Astrocyte (in vitro differentiated cells and primary cell): ENCODE measurements at regions not wholly inside any gene's neighbourhood (a gene's known extent, or its start where the extent isn't known, plus 50 kb on each side); places are given as distances from the start of the nearest gene placed in this dataset.
"Not testable (repeated sequence)": the region's sequence is repeated elsewhere in the genome, so short reads cannot be mapped to it uniquely, and the experiment has no call there.

ENCODE experiments used
- DNase-seq: peaks from one replicate; pipeline ENCODE4 v3.0.0-alpha.2; 2010; ENCODE audit warnings: low read depth
- FAIRE-seq: peaks from 2 replicates; lab custom pipeline; 2011; peaks lifted over from hg19 to GRCh38; lab: Jason Lieb, UNC
- H2AFZ ChIP-seq: 2 replicates; pipeline ENCODE4 v1.6.0; 2012; ENCODE audit warnings: low read depth, low read length, inconsistent platforms
- H3K27ac ChIP-seq: 2 replicates; pipeline ENCODE4 v1.5.1; 2011; ENCODE audit warnings: low read depth, low read length, inconsistent platforms
- H3K27me3 ChIP-seq: 2 replicates; pipeline ENCODE4 v1.6.0; 2011; ENCODE audit warnings: low read length, inconsistent platforms; ENCODE audit not compliant: insufficient read depth
- H3K36me3 ChIP-seq: 2 replicates; pipeline ENCODE4 v1.5.1; 2011; ENCODE audit warnings: low read length, inconsistent platforms; ENCODE audit not compliant: insufficient read depth
- H3K4me1 ChIP-seq: 2 replicates; pipeline ENCODE4 v1.5.1; 2011; ENCODE audit warnings: low read length, inconsistent platforms; ENCODE audit not compliant: insufficient read depth
- H3K4me2 ChIP-seq: 2 replicates; pipeline ENCODE4 v1.6.0; 2012; ENCODE audit warnings: low read length, inconsistent platforms
- H3K4me3 ChIP-seq: 2 replicates; pipeline ENCODE4 v1.5.1; 2011; ENCODE audit warnings: low read depth, mild to moderate bottlenecking, low read length, inconsistent platforms; ENCODE audit not compliant: insufficient read depth
- H3K79me2 ChIP-seq: 2 replicates; pipeline ENCODE4 v1.6.0; 2012; ENCODE audit warnings: mild to moderate bottlenecking, low read length, inconsistent platforms; ENCODE audit not compliant: insufficient read depth
- H3K9ac ChIP-seq: 2 replicates; pipeline ENCODE4 v1.6.0; 2012; ENCODE audit warnings: mild to moderate bottlenecking, low read length, inconsistent platforms
- H3K9me3 ChIP-seq: 2 replicates; pipeline ENCODE4 v1.5.1; 2012; ENCODE audit warnings: low read depth, mild to moderate bottlenecking, low read length, inconsistent platforms; ENCODE audit not compliant: insufficient read depth
- H4K20me1 ChIP-seq: 2 replicates; pipeline ENCODE4 v1.6.0; 2012; ENCODE audit warnings: low read length, inconsistent platforms; ENCODE audit not compliant: insufficient read depth
- H3K27ac Mint-ChIP-seq: one replicate; pipeline ENCODE4 v1.8.0; 2021; ENCODE audit warnings: mild to moderate bottlenecking, mixed read lengths; ENCODE audit not compliant: unreplicated experiment
- H3K27me3 Mint-ChIP-seq: one replicate; pipeline ENCODE4 v1.8.0; 2021; ENCODE audit warnings: low read depth, mixed read lengths; ENCODE audit not compliant: unreplicated experiment
- H3K36me3 Mint-ChIP-seq: one replicate; pipeline ENCODE4 v1.8.0; 2021; ENCODE audit warnings: low read depth, mixed read lengths; ENCODE audit not compliant: unreplicated experiment
- H3K4me1 Mint-ChIP-seq: one replicate; pipeline ENCODE4 v1.8.0; 2021; ENCODE audit warnings: low read depth, mixed read lengths; ENCODE audit not compliant: unreplicated experiment
- H3K4me3 Mint-ChIP-seq: one replicate; pipeline ENCODE4 v1.8.0; 2021; ENCODE audit warnings: mild to moderate bottlenecking, moderate library complexity, mixed read lengths; ENCODE audit not compliant: unreplicated experiment
- H3K9me3 Mint-ChIP-seq: one replicate; pipeline ENCODE4 v1.8.0; 2021; ENCODE audit warnings: mild to moderate bottlenecking, mixed read lengths; ENCODE audit not compliant: unreplicated experiment
- EZH2 ChIP-seq: IDR thresholded peaks from 2 replicates; pipeline ENCODE4 v1.6.1; 2012; ENCODE audit warnings: mild to moderate bottlenecking, low read length, inconsistent platforms; ENCODE audit not compliant: insufficient read depth
- TF ChIP-seq, protein P1 (sequence below): IDR thresholded peaks from 2 replicates; pipeline ENCODE4 v1.5.1; 2011; ENCODE audit warnings: low read depth, mild to moderate bottlenecking, inconsistent platforms, low read length, moderate library complexity; ENCODE audit not compliant: insufficient read depth

DNA sequence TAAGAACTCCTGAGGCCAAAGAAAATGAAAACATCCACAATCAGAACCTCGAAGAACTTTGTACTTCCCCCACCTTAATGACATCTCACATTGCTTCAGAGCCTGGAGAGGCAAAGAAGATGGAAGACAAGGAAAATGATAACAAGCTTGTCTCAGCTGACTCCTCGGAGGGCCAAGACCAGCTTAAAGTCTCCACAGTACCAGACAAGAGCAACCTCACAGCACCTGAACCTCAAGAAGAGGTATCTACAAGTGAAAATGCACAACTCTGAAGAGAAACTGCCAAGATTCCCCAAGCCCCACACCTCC is 97.5 kb downstream of the HNRNPD start:
- no peaks in the 10 kb centered on the region for H3K27me3 ChIP-seq
- H3K4me2 ChIP-seq = no peak overlapping the region
- no peaks in the 10 kb centered on the region for H3K9me3 ChIP-seq
- H3K79me2 ChIP-seq = no peaks in the 10 kb centered on the region
- no peak overlapping the region for H3K27ac Mint-ChIP-seq
- TF ChIP-seq, protein P1, sequence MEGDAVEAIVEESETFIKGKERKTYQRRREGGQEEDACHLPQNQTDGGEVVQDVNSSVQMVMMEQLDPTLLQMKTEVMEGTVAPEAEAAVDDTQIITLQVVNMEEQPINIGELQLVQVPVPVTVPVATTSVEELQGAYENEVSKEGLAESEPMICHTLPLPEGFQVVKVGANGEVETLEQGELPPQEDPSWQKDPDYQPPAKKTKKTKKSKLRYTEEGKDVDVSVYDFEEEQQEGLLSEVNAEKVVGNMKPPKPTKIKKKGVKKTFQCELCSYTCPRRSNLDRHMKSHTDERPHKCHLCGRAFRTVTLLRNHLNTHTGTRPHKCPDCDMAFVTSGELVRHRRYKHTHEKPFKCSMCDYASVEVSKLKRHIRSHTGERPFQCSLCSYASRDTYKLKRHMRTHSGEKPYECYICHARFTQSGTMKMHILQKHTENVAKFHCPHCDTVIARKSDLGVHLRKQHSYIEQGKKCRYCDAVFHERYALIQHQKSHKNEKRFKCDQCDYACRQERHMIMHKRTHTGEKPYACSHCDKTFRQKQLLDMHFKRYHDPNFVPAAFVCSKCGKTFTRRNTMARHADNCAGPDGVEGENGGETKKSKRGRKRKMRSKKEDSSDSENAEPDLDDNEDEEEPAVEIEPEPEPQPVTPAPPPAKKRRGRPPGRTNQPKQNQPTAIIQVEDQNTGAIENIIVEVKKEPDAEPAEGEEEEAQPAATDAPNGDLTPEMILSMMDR = no peak
- no peak for TF ChIP-seq EZH2
- H2AFZ ChIP-seq = no peak overlapping the region
- no peak overlapping the region for H3K27ac ChIP-seq
- H3K4me3 ChIP-seq = no peak overlapping the region
- H3K4me1 ChIP-seq = no peaks in the 10 kb centered on the region
- FAIRE-seq = no peak
- no peaks in the 10 kb centered on the region for H4K20me1 ChIP-seq
- no peak for DNase-seq
- no peak overlapping the region for H3K9ac ChIP-seq
- H3K27me3 Mint-ChIP-seq = peaks cover 23% of the 10 kb centered on the region
- no peaks in the 10 kb centered on the region for H3K4me1 Mint-ChIP-seq
- H3K36me3 ChIP-seq = no peaks in the 10 kb centered on the region
- no peak overlapping the region for H3K4me3 Mint-ChIP-seq
- no peaks in the 10 kb centered on the region for H3K36me3 Mint-ChIP-seq
- peaks cover 2% of the 10 kb centered on the region for H3K9me3 Mint-ChIP-seq

DNA sequence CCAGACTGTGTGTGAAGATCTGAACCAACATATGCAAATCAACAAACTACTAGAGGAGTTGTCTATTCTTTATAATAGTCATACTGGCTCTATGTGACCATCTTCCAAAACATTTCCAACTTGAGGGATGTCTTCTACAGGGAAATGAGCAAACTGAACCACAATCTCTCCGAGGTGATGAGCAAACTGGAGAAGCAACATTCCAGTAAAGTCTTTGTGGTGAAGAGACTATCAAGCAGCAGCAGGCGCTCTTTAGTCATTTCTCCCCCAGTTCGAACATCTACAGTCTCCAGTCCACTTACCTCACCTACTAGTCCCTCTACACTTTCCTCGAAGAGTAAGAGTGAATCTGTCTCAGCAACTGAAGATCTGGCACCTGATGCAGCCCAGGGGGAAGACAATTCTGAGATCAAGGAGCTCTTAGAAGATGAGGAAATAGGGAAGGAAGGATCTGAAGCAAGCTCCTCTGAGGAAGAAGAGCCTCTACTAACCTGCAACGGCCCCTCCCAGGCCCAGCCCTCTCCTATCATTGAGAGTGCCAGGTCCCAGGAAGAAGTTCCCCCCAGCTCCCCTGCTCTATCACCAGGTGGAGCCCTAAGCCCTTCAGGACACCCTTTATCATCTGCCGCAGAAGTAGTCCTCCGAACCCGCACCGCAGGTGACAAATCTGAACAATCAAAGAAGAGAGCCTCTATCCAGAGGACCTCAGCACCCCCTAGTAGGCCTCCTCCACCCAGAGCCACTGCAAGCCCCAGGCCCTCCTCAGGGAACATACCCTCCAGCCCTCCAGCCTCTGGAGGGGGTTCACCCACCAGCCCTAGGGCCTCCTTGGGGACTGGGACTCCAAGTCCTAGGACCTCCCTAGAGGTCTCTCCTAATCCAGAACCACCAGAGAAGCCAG is 98.1 kb downstream of the HNRNPD start:
- Mint-ChIP-seq H3K27me3 (peaks cover 23% of the 10 kb centered on the region), H3K27ac (no peak overlapping the region)

DNA sequence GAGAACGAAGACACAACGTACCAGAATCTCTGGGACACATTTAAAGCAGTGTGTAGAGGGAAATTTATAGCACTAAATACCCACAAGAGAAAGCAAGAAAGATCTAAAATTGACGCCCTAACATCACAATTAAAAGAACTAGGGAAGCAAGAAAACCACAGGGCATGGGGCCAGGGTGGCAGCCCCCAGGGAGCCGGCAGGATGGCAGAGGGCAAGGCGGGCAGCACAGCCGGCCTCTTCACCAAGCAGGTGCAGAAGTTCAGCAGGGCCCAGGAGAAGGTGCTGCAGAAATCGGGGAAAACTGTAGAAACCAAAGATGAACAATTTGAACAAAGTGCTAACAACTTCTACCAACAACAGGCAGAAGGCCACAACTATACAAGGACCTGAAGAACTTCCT is 99.1 kb downstream of the HNRNPD start:
- H3K27me3 Mint-ChIP-seq = peaks cover 23% of the 10 kb centered on the region
- DNase-seq = not testable (repeated sequence)

More for the DNA sequence above, 98.1 kb downstream of the HNRNPD start:
- Histone ChIP-seq H3K36me3 (no peaks in the 10 kb centered on the region), H3K79me2 (no peaks in the 10 kb centered on the region), H3K27ac (no peak overlapping the region), H4K20me1 (no peaks in the 10 kb centered on the region), H3K9me3 (no peaks in the 10 kb centered on the region), H3K27me3 (no peaks in the 10 kb centered on the region), H3K9ac (no peak overlapping the region), H3K4me3 (no peak overlapping the region), H2AFZ (no peak overlapping the region), H3K4me1 (no peaks in the 10 kb centered on the region), H3K4me2 (no peak overlapping the region)
- Mint-ChIP-seq H3K9me3 (peaks cover 2% of the 10 kb centered on the region), H3K36me3 (no peaks in the 10 kb centered on the region), H3K4me1 (no peaks in the 10 kb centered on the region), H3K4me3 (no peak overlapping the region)
- DNase-seq (no peak), FAIRE-seq (no peak)
- no peak for TF ChIP-seq EZH2
- TF ChIP-seq, protein P1 = no peak

DNA sequence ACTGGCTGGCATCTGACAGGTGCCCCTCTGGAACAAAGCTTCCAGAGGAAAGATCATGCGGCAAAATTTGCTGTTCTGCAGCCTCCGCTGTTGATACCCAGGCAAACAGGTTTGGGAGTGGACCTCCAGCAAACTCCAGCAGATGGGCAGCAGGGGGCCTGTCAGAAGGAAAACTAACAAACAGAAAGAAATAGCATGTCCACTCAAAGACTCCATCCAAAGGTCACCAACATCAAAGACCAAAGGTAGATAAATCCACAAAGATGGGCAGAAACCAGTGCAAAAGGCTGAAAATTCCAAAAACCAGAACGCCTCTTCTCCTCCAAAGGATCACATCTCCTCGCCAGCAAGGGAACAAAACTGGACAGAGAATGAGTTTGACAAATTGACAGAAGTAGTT is 101.3 kb downstream of the HNRNPD start:
- not testable (repeated sequence) for H3K36me3 Mint-ChIP-seq, H4K20me1 ChIP-seq, H3K79me2 ChIP-seq, H3K4me3 Mint-ChIP-seq, H3K4me1 ChIP-seq, H3K9me3 ChIP-seq, FAIRE-seq, H3K9ac ChIP-seq, H3K27ac ChIP-seq, H3K4me1 Mint-ChIP-seq, H3K27ac Mint-ChIP-seq, H3K4me2 ChIP-seq, H3K4me3 ChIP-seq, H3K9me3 Mint-ChIP-seq, H3K36me3 ChIP-seq, H3K27me3 ChIP-seq, H2AFZ ChIP-seq, DNase-seq
- H3K27me3 Mint-ChIP-seq = peaks cover 23% of the 10 kb centered on the region

More for the DNA sequence above, 99.1 kb downstream of the HNRNPD start:
- H3K27me3 ChIP-seq, H3K9me3 Mint-ChIP-seq, H3K9me3 ChIP-seq, H3K4me2 ChIP-seq, H4K20me1 ChIP-seq, H3K36me3 ChIP-seq, H3K4me1 ChIP-seq, H3K27ac ChIP-seq, H3K27ac Mint-ChIP-seq, H3K4me3 ChIP-seq, H3K79me2 ChIP-seq, H3K4me1 Mint-ChIP-seq, FAIRE-seq, H3K36me3 Mint-ChIP-seq, H2AFZ ChIP-seq, H3K4me3 Mint-ChIP-seq, H3K9ac ChIP-seq: not testable (repeated sequence)
